OCI-LY1 (cell line): ENCODE measurements at regions not wholly inside any gene's neighbourhood (a gene's known extent, or its start where the extent isn't known, plus 50 kb on each side); places are given as distances from the start of the nearest gene placed in this dataset.

Experiments used
- H2AFZ ChIP-seq: fragments of 200-600 bp; sonication (generic), shearing (Covaris generic); 2 replicates; pipeline ENCODE4 v1.6.0; 2014; ENCODE audit warnings: antibody characterized with exemption, mild to moderate bottlenecking, low read length
- H3F3A ChIP-seq: fragments of 200-600 bp; sonication (generic), shearing (Covaris generic); 2 replicates; pipeline ENCODE4 v1.6.0; 2014; ENCODE audit warnings: mild to moderate bottlenecking, antibody characterized with exemption, low read length, moderate library complexity; ENCODE audit not compliant: insufficient read depth
- H3K27ac ChIP-seq: fragments of 200-600 bp; sonication (generic); 2 replicates; pipeline ENCODE4 v1.5.1; 2014; ENCODE audit warnings: low read length, mixed run types, mild to moderate bottlenecking, low read depth; ENCODE audit not compliant: poor library complexity, severe bottlenecking
- H3K27me3 ChIP-seq: fragments of 200-600 bp; sonication (generic); 2 replicates; pipeline ENCODE4 v1.6.0; 2014; ENCODE audit warnings: antibody characterized with exemption, mild to moderate bottlenecking, low read length, moderate library complexity; ENCODE audit not compliant: insufficient read depth
- H3K36me3 ChIP-seq: fragments of 200-600 bp; sonication (generic); 2 replicates; pipeline ENCODE4 v1.6.1; 2014; ENCODE audit warnings: mild to moderate bottlenecking, antibody characterized with exemption, low read length, moderate library complexity, mixed read lengths; ENCODE audit not compliant: insufficient read depth
- H3K4me1 ChIP-seq: fragments of 200-600 bp; sonication (generic); 2 replicates; pipeline ENCODE4 v1.5.1; 2014; ENCODE audit warnings: mild to moderate bottlenecking, low read length, moderate library complexity; ENCODE audit not compliant: insufficient read depth, severe bottlenecking
- H3K4me2 ChIP-seq: fragments of 200-600 bp; sonication (generic), shearing (Covaris generic); 2 replicates; pipeline ENCODE4 v1.6.1; 2014; ENCODE audit warnings: low read length
- H3K4me3 ChIP-seq: fragments of 200-600 bp; sonication (generic); 2 replicates; pipeline ENCODE4 v1.5.1; 2014; ENCODE audit warnings: low read length, low read depth, mild to moderate bottlenecking, mixed read lengths; ENCODE audit not compliant: poor library complexity, severe bottlenecking
- H3K79me2 ChIP-seq: fragments of 200-600 bp; shearing (Covaris generic); 2 replicates; pipeline ENCODE4 v1.6.1; 2016; ENCODE audit warnings: mixed run types, low read length, mixed read lengths; ENCODE audit not compliant: insufficient read depth
- H3K9ac ChIP-seq: fragments of 200-600 bp; sonication (generic), shearing (Covaris generic); 2 replicates; pipeline ENCODE4 v1.6.1; 2014; ENCODE audit warnings: mild to moderate bottlenecking, low read length, mixed read lengths
- H3K9me2 ChIP-seq: fragments of 200-600 bp; sonication (generic), shearing (Covaris generic); 2 replicates; pipeline ENCODE4 v1.6.1; 2014; ENCODE audit warnings: low read depth, mild to moderate bottlenecking, low read length, mixed read lengths
- H3K9me3 ChIP-seq: fragments of 200-600 bp; shearing (Covaris generic); 2 replicates; pipeline ENCODE4 v1.6.1; 2014; ENCODE audit warnings: low read length, mixed read lengths
- H4K20me1 ChIP-seq: fragments of 200-600 bp; sonication (generic), shearing (Covaris generic); 2 replicates; pipeline ENCODE4 v1.6.0; 2016; ENCODE audit warnings: mild to moderate bottlenecking, low read length; ENCODE audit not compliant: insufficient read depth
- EZH2 ChIP-seq: fragments of 200-600 bp; sonication (generic), shearing (Covaris generic); IDR thresholded peaks from 2 replicates; pipeline ENCODE4 v1.8.0; 2017; ENCODE audit warnings: borderline replicate concordance, mixed run types, mild to moderate bottlenecking, antibody characterized with exemption, low read length, moderate library complexity, mixed read lengths
- TF ChIP-seq, protein P1 (sequence below): fragments of 200-600 bp; sonication (generic), shearing (Covaris generic); IDR thresholded peaks from 2 replicates; pipeline ENCODE4 v1.5.1; 2017; ENCODE audit warnings: mild to moderate bottlenecking, antibody characterized with exemption, low read length, moderate library complexity, mixed read lengths

DNA sequence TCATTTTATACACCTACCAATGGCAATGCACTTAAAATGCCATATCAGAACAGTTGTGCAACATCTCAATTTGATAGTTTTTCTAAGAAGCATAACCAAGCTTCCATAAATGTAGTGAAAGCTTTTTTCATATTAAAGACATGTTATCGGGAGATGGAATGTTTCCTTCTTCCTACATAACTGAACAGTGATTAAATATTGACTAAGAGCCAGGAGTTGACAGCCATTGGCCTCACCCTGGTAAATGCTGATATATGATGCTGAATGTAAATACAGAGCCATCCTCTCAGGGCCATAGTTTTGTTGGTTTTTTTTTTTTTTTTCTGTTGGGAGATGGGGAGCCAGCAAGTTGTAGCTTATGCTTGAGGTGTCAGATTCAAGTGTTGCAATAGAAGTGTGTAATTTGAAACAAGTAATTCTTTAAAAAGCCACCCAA is 203.3 kb upstream of the IL12A start:
- H3K4me1 ChIP-seq: no peaks in the 10 kb centered on the region
- H2AFZ ChIP-seq: no peak overlapping the region
- no peak overlapping the region for H3K4me2 ChIP-seq
- TF ChIP-seq, protein P1, sequence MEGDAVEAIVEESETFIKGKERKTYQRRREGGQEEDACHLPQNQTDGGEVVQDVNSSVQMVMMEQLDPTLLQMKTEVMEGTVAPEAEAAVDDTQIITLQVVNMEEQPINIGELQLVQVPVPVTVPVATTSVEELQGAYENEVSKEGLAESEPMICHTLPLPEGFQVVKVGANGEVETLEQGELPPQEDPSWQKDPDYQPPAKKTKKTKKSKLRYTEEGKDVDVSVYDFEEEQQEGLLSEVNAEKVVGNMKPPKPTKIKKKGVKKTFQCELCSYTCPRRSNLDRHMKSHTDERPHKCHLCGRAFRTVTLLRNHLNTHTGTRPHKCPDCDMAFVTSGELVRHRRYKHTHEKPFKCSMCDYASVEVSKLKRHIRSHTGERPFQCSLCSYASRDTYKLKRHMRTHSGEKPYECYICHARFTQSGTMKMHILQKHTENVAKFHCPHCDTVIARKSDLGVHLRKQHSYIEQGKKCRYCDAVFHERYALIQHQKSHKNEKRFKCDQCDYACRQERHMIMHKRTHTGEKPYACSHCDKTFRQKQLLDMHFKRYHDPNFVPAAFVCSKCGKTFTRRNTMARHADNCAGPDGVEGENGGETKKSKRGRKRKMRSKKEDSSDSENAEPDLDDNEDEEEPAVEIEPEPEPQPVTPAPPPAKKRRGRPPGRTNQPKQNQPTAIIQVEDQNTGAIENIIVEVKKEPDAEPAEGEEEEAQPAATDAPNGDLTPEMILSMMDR: no peak
- TF ChIP-seq EZH2: no peak
- H3K27ac ChIP-seq: no peak overlapping the region
- no peak overlapping the region for H3K4me3 ChIP-seq
- no peak overlapping the region for H3K9ac ChIP-seq
- no peaks in the 10 kb centered on the region for H3K79me2 ChIP-seq
- H3F3A ChIP-seq: no peaks in the 10 kb centered on the region
- H3K9me3 ChIP-seq: no peaks in the 10 kb centered on the region
- H3K9me2 ChIP-seq: no peaks in the 10 kb centered on the region
- 0 out of 2 replicates have a peak, but pooled peaks cover 2% of the 10 kb centered on the region for H4K20me1 ChIP-seq
- no peaks in the 10 kb centered on the region for H3K27me3 ChIP-seq
- H3K36me3 ChIP-seq: no peaks in the 10 kb centered on the region

DNA sequence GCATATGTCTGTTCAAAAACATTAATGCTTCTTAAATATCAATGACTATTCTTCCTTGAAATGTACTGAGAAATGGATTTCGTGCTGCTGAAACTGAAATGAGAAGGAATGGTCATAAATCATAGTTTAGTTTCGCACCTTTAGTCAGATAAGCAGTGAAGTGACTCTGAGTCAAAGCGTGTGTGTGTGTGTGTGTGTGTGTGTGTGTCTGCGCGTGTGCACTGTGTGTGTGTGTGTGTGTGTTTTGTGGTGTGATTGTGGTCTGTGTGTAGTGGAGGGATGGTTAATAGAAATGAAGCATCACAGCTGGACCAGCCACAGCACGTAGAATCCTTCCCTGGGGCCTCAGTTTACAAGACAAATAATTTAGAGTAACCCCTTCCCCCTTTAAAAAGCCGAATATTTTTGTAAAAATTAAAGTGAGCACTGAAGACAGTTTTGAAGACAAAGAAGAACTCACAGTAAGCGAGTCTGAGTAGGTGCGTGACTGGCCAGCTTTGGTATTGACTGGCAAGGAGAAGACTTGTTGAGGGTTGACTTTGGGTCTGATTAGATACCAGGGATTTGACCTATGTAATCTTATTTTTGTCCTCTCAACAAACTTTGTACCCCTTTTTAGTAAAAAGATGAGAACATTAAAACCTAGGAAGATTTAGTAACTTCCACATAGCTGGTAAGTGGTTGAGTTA is 202.0 kb upstream of the IL12A start:
- H3K27ac ChIP-seq: no peak overlapping the region

DNA sequence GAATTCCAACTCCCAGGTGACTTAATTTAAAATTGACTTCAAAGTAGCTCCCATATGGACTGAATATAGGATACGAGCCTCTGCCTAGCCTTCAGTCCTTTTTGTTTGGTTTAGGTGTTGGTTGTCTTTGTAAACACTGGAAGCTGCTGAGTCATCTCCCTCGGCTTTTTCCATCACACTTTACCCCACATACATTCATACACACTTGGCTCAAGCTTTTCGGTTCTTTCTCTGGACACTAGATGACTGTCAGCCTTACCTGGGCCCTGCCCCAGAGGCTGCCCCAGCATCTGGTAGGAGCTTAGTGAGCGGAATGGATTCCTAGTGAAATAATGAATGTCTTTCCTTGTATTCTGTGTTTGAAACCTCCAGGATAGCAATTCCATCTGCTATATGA is 201.5 kb upstream of the IL12A start:
- TF ChIP-seq, protein P1: no peak
- TF ChIP-seq EZH2: no peak
- Histone ChIP-seq H3K9me2 (no peaks in the 10 kb centered on the region), H3K27me3 (no peaks in the 10 kb centered on the region), H3F3A (no peaks in the 10 kb centered on the region), H3K4me2 (no peak overlapping the region), H3K9ac (no peak overlapping the region), H3K79me2 (no peaks in the 10 kb centered on the region), H3K27ac (no peak overlapping the region), H4K20me1 (0 out of 2 replicates have a peak, but pooled peaks cover 2% of the 10 kb centered on the region), H3K4me1 (no peaks in the 10 kb centered on the region), H3K9me3 (no peaks in the 10 kb centered on the region), H3K4me3 (no peak overlapping the region), H2AFZ (no peak overlapping the region), H3K36me3 (no peaks in the 10 kb centered on the region)

More for the DNA sequence above, 202.0 kb upstream of the IL12A start:
- Histone ChIP-seq H3K9ac (no peak overlapping the region), H3K79me2 (no peaks in the 10 kb centered on the region), H3F3A (no peaks in the 10 kb centered on the region), H2AFZ (no peak overlapping the region), H3K36me3 (no peaks in the 10 kb centered on the region), H3K27me3 (no peaks in the 10 kb centered on the region), H3K9me3 (no peaks in the 10 kb centered on the region), H3K4me3 (no peak overlapping the region), H3K9me2 (no peaks in the 10 kb centered on the region), H3K4me2 (no peak overlapping the region), H3K4me1 (no peaks in the 10 kb centered on the region), H4K20me1 (0 out of 2 replicates have a peak, but pooled peaks cover 2% of the 10 kb centered on the region)
- TF ChIP-seq, protein P1: no peak
- no peak for TF ChIP-seq EZH2
